Activated CD8-positive, alpha-beta memory T cell treated with anti-CD3 and anti-CD28 coated beads, Interleukin-2, amount 50 U/mL, for 1 hour (primary cell): ENCODE measurements at regions not wholly inside any gene's neighbourhood (a gene's known extent, or its start where the extent isn't known, plus 50 kb on each side); places are given as distances from the start of the nearest gene placed in this dataset.
A peak's percentile ranks its signal among the peaks of the same experiment; 100 is the strongest.

Source experiments
- DNase-seq: peaks from one replicate; pipeline ENCODE4 v3.0.0-alpha.2; 2020; ENCODE audit errors: extremely low read depth

- DNase-seq: peak; percentile 70
These were observed 50.0 kb upstream of the SLC19A1 start for GRCh38 chr21:45592208-45592619.

- no peak for DNase-seq
These were observed 50.4 kb upstream of the SLC19A1 start for GRCh38 chr21:45592626-45593134.

GRCh38 chr21:45593162-45594022 is 50.1 kb upstream of the PCBP3 start:
- DNase-seq: no peak
